ENCODE measurements at regions not wholly inside any gene's neighbourhood (a gene's known extent, or its start where the extent isn't known, plus 50 kb on each side); places are given as distances from the start of the nearest gene placed in this dataset.
A peak's percentile ranks its signal among the peaks of the same experiment; 100 is the strongest.

DNA sequence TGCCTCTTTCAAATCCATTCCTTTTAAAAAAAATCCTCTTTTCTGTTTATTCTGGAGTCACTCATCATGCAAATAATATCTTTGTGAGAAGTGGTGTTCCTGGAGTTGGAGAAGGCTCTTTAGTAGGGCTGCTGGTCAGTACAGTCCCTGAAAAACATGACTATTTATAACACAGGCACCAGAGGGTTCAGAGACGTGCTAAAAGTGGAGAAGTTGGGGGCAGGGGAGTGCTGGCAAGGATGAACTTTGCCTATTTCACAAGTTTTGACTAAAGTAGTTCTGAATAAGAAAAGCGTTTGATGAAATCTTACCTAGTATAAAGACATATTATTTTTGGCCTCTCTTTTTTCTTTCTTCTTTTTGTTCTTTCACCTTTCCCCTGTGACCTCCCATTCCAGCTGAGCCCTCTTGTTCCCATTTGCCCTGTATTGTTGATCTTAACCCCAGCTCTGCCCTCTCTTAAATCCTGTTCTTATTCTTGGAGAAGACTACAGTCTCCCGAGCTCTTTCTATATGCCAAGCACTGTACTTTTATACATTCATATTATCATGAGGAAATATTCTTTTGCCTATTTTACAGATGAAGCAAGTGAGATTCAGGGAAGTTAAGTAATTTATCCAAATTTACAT lies 129.1 kb downstream of the TM9SF2 start:
- Histone ChIP-seq H3K4me1 (ENCODE audit: insufficient read depth) (peaks cover 10% of the 10 kb centered on the region), H3K27ac (no peak overlapping the region)
- 36 to 41% (median 38%) methylated on average over 3 of the region's 3 CpGs for whole genome bisulfite sequencing, 3 donors

GRCh38 chr13:99629641-99630040 lies 128.4 kb downstream of the TM9SF2 start:
- TF ChIP-seq, protein P1, sequence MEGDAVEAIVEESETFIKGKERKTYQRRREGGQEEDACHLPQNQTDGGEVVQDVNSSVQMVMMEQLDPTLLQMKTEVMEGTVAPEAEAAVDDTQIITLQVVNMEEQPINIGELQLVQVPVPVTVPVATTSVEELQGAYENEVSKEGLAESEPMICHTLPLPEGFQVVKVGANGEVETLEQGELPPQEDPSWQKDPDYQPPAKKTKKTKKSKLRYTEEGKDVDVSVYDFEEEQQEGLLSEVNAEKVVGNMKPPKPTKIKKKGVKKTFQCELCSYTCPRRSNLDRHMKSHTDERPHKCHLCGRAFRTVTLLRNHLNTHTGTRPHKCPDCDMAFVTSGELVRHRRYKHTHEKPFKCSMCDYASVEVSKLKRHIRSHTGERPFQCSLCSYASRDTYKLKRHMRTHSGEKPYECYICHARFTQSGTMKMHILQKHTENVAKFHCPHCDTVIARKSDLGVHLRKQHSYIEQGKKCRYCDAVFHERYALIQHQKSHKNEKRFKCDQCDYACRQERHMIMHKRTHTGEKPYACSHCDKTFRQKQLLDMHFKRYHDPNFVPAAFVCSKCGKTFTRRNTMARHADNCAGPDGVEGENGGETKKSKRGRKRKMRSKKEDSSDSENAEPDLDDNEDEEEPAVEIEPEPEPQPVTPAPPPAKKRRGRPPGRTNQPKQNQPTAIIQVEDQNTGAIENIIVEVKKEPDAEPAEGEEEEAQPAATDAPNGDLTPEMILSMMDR (IDR thresholded peaks at IDR 0.05), result no peak
- no peak for DNase-seq
- H3K4me3 ChIP-seq, result no peak overlapping the region
- 97 to 100% (median 99%) methylated on average over 5 of the region's 5 CpGs for WGBS, 3 donors
- H3K27me3 ChIP-seq, result no peaks in the 10 kb centered on the region
- no peaks in the 10 kb centered on the region for H3K9me3 ChIP-seq
- no peaks in the 10 kb centered on the region for H3K36me3 ChIP-seq
- H3K27ac ChIP-seq, result no peak overlapping the region
- H3K4me1 ChIP-seq (ENCODE audit: insufficient read depth), result peaks cover 10% of the 10 kb centered on the region
- intact Hi-C loops (cut with DNase I), result no loop called here

More for the DNA sequence above, 129.1 kb downstream of the TM9SF2 start:
- Histone ChIP-seq H3K9me3 (no peaks in the 10 kb centered on the region), H3K27me3 (no peaks in the 10 kb centered on the region), H3K4me3 (no peak overlapping the region), H3K36me3 (no peaks in the 10 kb centered on the region)
- no peak for DNase-seq
- TF ChIP-seq, protein P1 (IDR thresholded peaks at IDR 0.05), result no peak
- TF ChIP-seq EP300 (IDR thresholded peaks at IDR 0.05), result no peak
- no peak for TF ChIP-seq POLR2A (IDR thresholded peaks at IDR 0.05)
- intact Hi-C loops (cut with DNase I), result no loop called here

DNA sequence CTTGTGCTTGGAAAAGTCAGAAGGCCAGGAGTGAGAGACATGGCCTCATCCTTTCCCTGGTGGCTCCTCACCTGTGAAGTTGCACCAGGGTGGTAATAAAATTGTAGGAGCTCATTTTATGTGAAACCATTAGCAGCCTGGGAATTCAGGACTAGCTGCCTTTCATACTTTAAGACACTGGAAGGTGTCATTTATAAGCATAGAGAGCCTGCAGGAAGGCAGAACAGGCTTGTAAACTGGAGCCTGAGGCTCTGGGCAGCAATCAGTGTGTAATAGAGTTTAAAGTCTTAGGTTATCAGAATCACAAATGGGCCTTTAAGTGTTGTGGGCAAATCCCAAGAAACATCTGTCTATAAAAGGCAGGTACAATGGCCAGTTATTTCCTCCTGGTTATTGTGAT lies 127.2 kb downstream of the TM9SF2 start:
- intact Hi-C loops (cut with DNase I), result no loop called here
- Histone ChIP-seq H3K27ac (no peak overlapping the region), H3K9me3 (no peaks in the 10 kb centered on the region), H3K4me3 (no peak overlapping the region), H3K27me3 (no peaks in the 10 kb centered on the region), H3K4me1 (ENCODE audit: insufficient read depth) (peaks cover 10% of the 10 kb centered on the region), H3K36me3 (no peaks in the 10 kb centered on the region)
- TF ChIP-seq EP300 (IDR thresholded peaks at IDR 0.05) (no peak), POLR2A (IDR thresholded peaks at IDR 0.05) (no peak)
- TF ChIP-seq, protein P1 (IDR thresholded peaks at IDR 0.05), result no peak
- DNase-seq, result no peak

DNA sequence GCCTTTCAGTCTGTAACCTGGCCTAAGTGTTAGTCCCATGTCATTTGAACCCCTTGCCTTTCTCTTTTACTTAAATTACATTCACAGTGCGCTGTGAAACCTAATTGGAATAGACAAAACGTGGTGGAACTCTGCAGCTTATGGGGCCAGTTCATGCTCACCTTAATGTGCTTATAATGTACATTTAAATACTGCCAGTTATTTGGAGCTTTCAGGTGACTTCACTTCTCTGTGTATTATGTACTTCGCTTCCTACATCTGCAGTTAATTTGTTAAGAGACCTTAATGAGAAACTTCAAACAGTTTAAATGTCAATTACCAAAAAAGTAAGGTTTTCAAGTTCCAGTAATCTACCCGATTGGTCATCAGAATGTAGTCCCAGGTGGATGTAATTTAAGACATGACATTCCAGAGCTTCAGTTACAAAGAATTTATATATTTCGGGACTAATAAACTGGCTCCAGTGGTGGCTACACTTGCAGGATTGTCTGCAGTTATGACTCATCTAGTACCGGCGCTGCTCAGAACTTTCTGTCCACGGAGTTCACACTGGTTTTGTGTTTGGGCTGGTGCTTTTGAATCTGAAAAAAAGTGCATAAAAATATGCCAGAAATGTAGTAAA lies 125.3 kb downstream of the TM9SF2 start:
- Histone ChIP-seq H3K27me3 (no peaks in the 10 kb centered on the region), H3K27ac (no peak overlapping the region), H3K9me3 (no peaks in the 10 kb centered on the region), H3K4me3 (no peak overlapping the region), H3K4me1 (ENCODE audit: insufficient read depth) (peaks cover 10% of the 10 kb centered on the region), H3K36me3 (no peaks in the 10 kb centered on the region)
- 38 to 43% (median 38%) methylated on average over 8 of the region's 8 CpGs for WGBS, 3 donors
- DNase-seq, result peak in 1 of 5 donors; percentile 40
- TF ChIP-seq EP300 (IDR thresholded peaks at IDR 0.05), result no peak
- TF ChIP-seq, protein P1 (IDR thresholded peaks at IDR 0.05), result no peak
- no peak for TF ChIP-seq POLR2A (IDR thresholded peaks at IDR 0.05)
- intact Hi-C loops (cut with DNase I), result no loop called here
